ENCODE measurements at regions not wholly inside any gene's neighbourhood (a gene's known extent, or its start where the extent isn't known, plus 50 kb on each side); places are given as distances from the start of the nearest gene placed in this dataset.
A peak's percentile ranks its signal among the peaks of the same experiment; 100 is the strongest.

GRCh38 chr6:109303640-109304283, 78.5 kb downstream of the CD164 start (continued):
- TF ChIP-seq HINFP (tag; conservative IDR thresholded peaks at IDR 0.05; ENCODE audit: low read depth) = peak; percentile 49; the same call in 1 of the 2 replicates
- peak in 1 of 2 experiments; percentile 32; a peak in 1 of 4 replicates for TF ChIP-seq TRIM24 (IDR thresholded peaks at IDR 0.05)
- peak; percentile 15; the same call in 1 of the 2 replicates for TF ChIP-seq MYC (IDR thresholded peaks at IDR 0.05; ENCODE audit: low read depth, low read length)
- TF ChIP-seq MYC (CRISPR knock-in tag; IDR thresholded peaks at IDR 0.05; ENCODE audit: borderline replicate concordance, low read depth) = 0 out of 2 replicates have a peak, but pooled peaks have one; percentile 25
- peak; percentile 74; the same call in 1 of the 2 replicates for TF ChIP-seq NFRKB (IDR thresholded peaks at IDR 0.05; ENCODE audit: low read depth)
- TF ChIP-seq ZNF592 (IDR thresholded peaks at IDR 0.05) = peak; percentile 85
- TF ChIP-seq L3MBTL2 (IDR thresholded peaks at IDR 0.05) = peak; percentile 74
- peak; percentile 57; the same call in 1 of the 2 replicates for TF ChIP-seq DMBX1 (CRISPR knock-in tag; IDR thresholded peaks at IDR 0.05; ENCODE audit: borderline replicate concordance)
- no peak for TF ChIP-seq HNRNPLL (IDR thresholded peaks at IDR 0.05; ENCODE audit: low read depth, low read length, poor library complexity, severe bottlenecking)
- TF ChIP-seq MGA (IDR thresholded peaks at IDR 0.05) = peak; percentile 66

Data from K562 (cell line).